Endodermal cell (in vitro differentiated cells): ENCODE measurements at regions not wholly inside any gene's neighbourhood (a gene's known extent, or its start where the extent isn't known, plus 50 kb on each side); places are given as distances from the start of the nearest gene placed in this dataset.

Source experiments
- DNase-seq: peaks from one replicate; pipeline ENCODE4 v3.0.0-alpha.2; 2017
- H3K27ac ChIP-seq: 2 replicates; pipeline ENCODE4 v1.5.1; 2013; ENCODE audit warnings: mild to moderate bottlenecking, low read depth, low read length, moderate library complexity
- H3K27me3 ChIP-seq: 2 replicates; pipeline ENCODE4 v1.6.1; 2013; ENCODE audit warnings: mild to moderate bottlenecking, low read length, moderate library complexity; ENCODE audit not compliant: insufficient read depth, control insufficient read depth, poor library complexity, severe bottlenecking
- H3K36me3 ChIP-seq: 2 replicates; pipeline ENCODE4 v1.7.0; 2013; ENCODE audit warnings: mild to moderate bottlenecking, low read length, moderate library complexity; ENCODE audit not compliant: control insufficient read depth, insufficient read depth
- H3K4me1 ChIP-seq: one replicate; pipeline ENCODE4 v1.7.0; 2013; ENCODE audit warnings: low read length; ENCODE audit not compliant: control insufficient read depth, insufficient read depth
- H3K4me3 ChIP-seq: 2 replicates; pipeline ENCODE4 v1.5.1; 2013; ENCODE audit warnings: mild to moderate bottlenecking, low read length, moderate library complexity
- H3K9ac ChIP-seq: 2 replicates; pipeline ENCODE4 v1.6.1; 2013; ENCODE audit warnings: mild to moderate bottlenecking, low read length, moderate library complexity; ENCODE audit not compliant: poor library complexity, severe bottlenecking; ENCODE audit errors: extremely low read depth
- H3K9me3 ChIP-seq: 2 replicates; pipeline ENCODE4 v1.6.1; 2013; ENCODE audit warnings: mild to moderate bottlenecking, low read length, moderate library complexity; ENCODE audit not compliant: control insufficient read depth
- H3K27ac Mint-ChIP-seq: 2 replicates; pipeline ENCODE4 v1.8.0; 2020; ENCODE audit warnings: mixed read lengths
- H3K27me3 Mint-ChIP-seq: 2 replicates; pipeline ENCODE4 v1.8.0; 2021; ENCODE audit warnings: mild to moderate bottlenecking, mixed read lengths; ENCODE audit not compliant: insufficient read depth
- H3K36me3 Mint-ChIP-seq: 2 replicates; pipeline ENCODE4 v1.8.0; 2020; ENCODE audit warnings: low read depth, mixed read lengths
- H3K4me1 Mint-ChIP-seq: 2 replicates; pipeline ENCODE4 v1.8.0; 2020; ENCODE audit warnings: mixed read lengths
- H3K4me3 Mint-ChIP-seq: 2 replicates; pipeline ENCODE4 v1.8.0; 2020; ENCODE audit warnings: mild to moderate bottlenecking, moderate library complexity, mixed read lengths
- H3K9me3 Mint-ChIP-seq: 2 replicates; pipeline ENCODE4 v1.8.0; 2020; ENCODE audit warnings: mild to moderate bottlenecking, mixed read lengths
- CTCF ChIP-seq: fragments of 200-600 bp; sonication (generic); conservative IDR thresholded peaks from 2 replicates; pipeline ENCODE4 v1.5.0; 2021; ENCODE audit warnings: antibody characterized with exemption, mild to moderate bottlenecking
- WGBS, 2 experiments: methylation state at CpG; one replicate each; pipeline versions ENCODE4 v1.1.5 to v1.1.7; 2013; ENCODE audit warnings: missing lambda C conversion rate in 2 of 2, mixed read lengths in 1 of 2; ENCODE audit not compliant: insufficient coverage in 1 of 2, insufficient read length in 1 of 2; 5-methylcytosine and 5-hydroxymethylcytosine counted together

GRCh38 chr11:106608677-106609076, 409.6 kb downstream of the GUCY1A2 start:
- Mint-ChIP-seq H3K36me3 (no peaks in the 10 kb centered on the region), H3K4me1 (no peaks in the 10 kb centered on the region), H3K27me3 (no peaks in the 10 kb centered on the region)

GRCh38 chr11:106614262-106614661, 404.0 kb downstream of the GUCY1A2 start:
- 73 to 88% methylated on average over 3 of the region's 3 CpGs for WGBS, 2 experiments
- Histone ChIP-seq H3K9ac (no peak overlapping the region), H3K36me3 (no peaks in the 10 kb centered on the region), H3K9me3 (no peaks in the 10 kb centered on the region), H3K27me3 (no peaks in the 10 kb centered on the region), H3K4me1 (no peaks in the 10 kb centered on the region), H3K27ac (no peak overlapping the region), H3K4me3 (no peak overlapping the region)
- H3K4me3 Mint-ChIP-seq: no peak overlapping the region
- no peaks in the 10 kb centered on the region for H3K27me3 Mint-ChIP-seq
- H3K27ac Mint-ChIP-seq: no peak overlapping the region
- H3K9me3 Mint-ChIP-seq: peaks cover 3% of the 10 kb centered on the region
- no peaks in the 10 kb centered on the region for H3K4me1 Mint-ChIP-seq
- H3K36me3 Mint-ChIP-seq: no peaks in the 10 kb centered on the region
- TF ChIP-seq CTCF: no peak
- DNase-seq: no peak

More at GRCh38 chr11:106608677-106609076, 409.6 kb downstream of the GUCY1A2 start:
- H3K27me3 ChIP-seq: no peaks in the 10 kb centered on the region
- no peak overlapping the region for H3K4me3 ChIP-seq
- H3K9me3 ChIP-seq: no peaks in the 10 kb centered on the region
- H3K9ac ChIP-seq: no peak overlapping the region
- WGBS, 2 experiments: 89 to 92% methylated on average over 3 of the region's 3 CpGs
- Mint-ChIP-seq H3K9me3 (no peaks in the 10 kb centered on the region), H3K4me3 (no peak overlapping the region), H3K27ac (no peak overlapping the region)
- H3K36me3 ChIP-seq: no peaks in the 10 kb centered on the region
- no peak for TF ChIP-seq CTCF
- DNase-seq: no peak
- H3K27ac ChIP-seq: no peak overlapping the region
- no peaks in the 10 kb centered on the region for H3K4me1 ChIP-seq

DNA sequence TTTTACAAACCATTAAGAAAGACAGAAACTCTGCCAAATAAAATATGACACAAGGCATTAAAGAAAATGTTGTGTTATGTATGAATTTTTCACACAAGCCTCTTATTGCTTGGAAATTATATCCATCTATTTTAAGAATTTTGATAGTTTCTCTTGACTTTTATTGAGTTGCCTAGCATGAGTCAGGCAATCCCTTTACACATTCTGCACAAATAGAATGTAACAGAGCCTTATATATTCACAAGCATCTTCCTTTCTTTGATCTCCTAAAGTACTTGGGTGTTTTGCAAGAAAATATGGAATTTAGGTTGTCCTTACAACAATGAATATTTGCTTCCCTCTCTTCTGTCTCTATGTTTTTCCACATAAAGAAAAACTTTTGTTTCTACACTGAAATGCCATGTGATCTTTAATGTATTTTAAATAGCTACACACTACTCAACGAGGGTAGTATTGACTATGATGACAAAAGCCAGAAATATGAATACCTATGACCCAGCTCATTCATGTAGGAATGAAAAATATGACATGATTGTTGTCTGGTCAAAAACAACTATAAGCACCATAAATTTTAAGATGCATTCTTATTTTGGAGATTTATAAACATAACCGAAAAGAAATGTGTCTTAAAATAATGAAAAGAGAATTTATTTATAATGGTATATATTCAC, 398.8 kb downstream of the GUCY1A2 start:
- H3K27me3 Mint-ChIP-seq: no peaks in the 10 kb centered on the region
- no peak overlapping the region for H3K27ac Mint-ChIP-seq
- no peaks in the 10 kb centered on the region for H3K36me3 ChIP-seq
- DNase-seq: no peak
- H3K27ac ChIP-seq: no peak overlapping the region
- WGBS, 2 experiments: 86% methylated on average over 1 of the region's 2 CpGs; no CpG with 5 or more reads in 1 of the 2 experiments
- H3K4me3 ChIP-seq: no peak overlapping the region
- no peak overlapping the region for H3K9ac ChIP-seq
- H3K4me1 ChIP-seq: no peaks in the 10 kb centered on the region
- H3K4me3 Mint-ChIP-seq: no peak overlapping the region
- no peaks in the 10 kb centered on the region for H3K9me3 ChIP-seq
- TF ChIP-seq CTCF: no peak
- no peaks in the 10 kb centered on the region for H3K27me3 ChIP-seq
- H3K36me3 Mint-ChIP-seq: no peaks in the 10 kb centered on the region
- H3K9me3 Mint-ChIP-seq: peaks cover 3% of the 10 kb centered on the region
- H3K4me1 Mint-ChIP-seq: no peaks in the 10 kb centered on the region
